HG02852 (cell line): ENCODE measurements at regions not wholly inside any gene's neighbourhood (a gene's known extent, or its start where the extent isn't known, plus 50 kb on each side); places are given as distances from the start of the nearest gene placed in this dataset.

ENCODE experiments used
- ATAC-seq: cut with Tn5 transposase; IDR thresholded peaks from one replicate; pipeline ENCODE4 v1.9.1; 2021; ENCODE audit warnings: mild to moderate bottlenecking, moderate library complexity; ENCODE audit not compliant: unreplicated experiment

DNA sequence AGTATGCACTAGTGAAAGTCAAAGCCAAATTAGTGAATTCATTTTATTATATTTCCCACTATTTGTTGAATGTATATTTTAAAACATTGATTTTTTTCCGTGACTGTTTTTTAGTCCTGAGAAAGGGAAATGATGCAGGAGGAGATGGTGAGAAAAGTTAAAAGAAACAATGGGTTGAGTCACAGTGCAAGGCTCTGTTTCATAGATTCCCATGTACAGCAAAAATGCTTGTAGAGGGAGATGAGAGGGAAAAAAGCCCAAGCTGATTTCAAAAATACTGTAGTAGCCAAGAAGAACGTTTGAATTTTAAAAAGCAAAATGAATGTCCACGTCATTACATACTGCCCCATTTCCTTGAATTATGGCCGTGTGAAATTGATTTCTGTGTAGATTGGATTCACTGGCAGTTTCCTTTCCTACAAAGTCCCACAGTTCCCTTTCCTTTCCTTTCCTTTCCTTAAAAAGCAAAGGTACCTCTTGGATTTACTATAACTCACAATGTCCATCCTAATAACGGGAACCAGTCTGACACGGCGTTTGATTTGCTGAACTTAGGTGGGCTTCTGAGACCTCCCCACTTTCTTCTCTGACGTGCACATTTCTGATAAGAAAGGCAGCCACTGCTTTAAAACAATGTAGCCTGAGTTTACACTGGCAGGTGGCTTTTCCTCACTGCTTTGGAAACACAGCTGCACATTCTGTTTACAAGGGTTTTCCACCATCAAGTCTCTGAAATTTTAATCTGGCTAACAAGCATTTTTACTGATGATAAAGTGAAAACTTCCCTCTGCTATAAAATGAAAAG is 63.7 kb downstream of the SPCS3 start:
- no peak for ATAC-seq

DNA sequence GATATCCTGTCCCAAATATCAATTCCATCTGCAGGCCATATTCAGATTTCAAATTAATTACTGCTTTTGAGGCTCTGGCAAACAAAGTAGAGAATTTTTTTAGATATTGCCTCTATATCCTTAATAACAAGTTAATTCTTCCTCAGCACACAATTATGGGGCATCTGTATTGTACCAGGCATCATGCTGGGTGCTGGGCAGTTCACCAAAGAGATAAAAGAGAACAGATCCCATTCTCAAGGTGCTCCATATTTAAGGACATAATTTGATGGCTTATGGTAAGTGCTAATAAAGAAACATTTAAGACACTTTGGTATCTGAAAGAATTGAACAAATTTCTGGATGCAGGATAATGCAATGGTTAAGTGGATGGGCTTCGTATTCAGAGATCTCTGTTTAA is 65.8 kb downstream of the SPCS3 start:
- no peak for ATAC-seq

DNA sequence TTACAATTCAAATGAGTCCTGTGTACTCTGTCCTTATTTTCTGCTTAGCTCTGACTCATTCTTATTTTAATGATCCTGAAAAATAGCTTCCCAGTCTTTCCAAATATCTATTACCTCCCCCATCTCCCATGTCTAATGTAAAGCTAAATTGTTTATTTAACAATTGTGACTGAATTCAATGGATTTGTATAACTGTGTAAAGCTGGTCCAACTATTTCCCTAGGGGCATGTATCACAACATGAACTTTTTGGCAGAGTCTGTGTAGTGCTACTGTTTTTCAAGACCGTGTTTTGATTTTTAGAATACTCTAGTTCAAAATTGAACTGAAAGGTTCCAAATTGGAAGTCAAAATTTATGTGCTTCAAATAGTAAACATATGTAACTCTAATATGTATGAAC is 67.8 kb downstream of the SPCS3 start:
- ATAC-seq, result no peak

DNA sequence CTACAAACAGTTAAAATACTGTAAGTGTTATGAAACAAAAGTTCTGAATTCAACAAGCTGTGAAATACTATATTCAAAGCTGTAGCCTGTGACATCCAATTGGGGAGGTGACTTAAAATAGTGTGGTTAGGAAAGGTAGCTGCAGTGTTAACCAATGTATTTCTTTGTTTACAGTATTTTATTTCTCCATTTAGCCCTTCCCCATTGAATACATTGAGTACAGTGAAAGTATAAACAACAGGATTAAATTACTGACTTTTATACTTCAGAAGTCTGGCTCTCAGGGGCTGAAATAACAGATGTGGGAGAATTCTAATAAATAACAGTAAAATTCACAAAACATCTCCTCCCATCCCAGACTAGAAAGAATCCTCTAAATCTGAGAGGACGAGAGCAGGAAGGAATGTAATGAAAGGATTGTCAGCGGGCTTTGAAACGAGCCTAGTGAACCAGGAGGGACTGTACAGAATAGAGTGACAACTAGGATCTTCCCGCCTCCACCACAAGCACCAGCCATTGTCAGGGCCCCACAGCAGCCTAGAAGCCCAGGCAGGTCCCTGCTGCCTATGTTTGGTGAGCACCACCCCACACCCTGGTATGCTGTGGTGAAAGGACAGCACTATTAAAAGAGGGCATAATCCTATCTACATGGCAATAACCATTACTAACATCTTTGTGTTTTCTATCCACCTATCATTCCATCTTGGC is 73.7 kb downstream of the SPCS3 start:
- ATAC-seq, result no peak

DNA sequence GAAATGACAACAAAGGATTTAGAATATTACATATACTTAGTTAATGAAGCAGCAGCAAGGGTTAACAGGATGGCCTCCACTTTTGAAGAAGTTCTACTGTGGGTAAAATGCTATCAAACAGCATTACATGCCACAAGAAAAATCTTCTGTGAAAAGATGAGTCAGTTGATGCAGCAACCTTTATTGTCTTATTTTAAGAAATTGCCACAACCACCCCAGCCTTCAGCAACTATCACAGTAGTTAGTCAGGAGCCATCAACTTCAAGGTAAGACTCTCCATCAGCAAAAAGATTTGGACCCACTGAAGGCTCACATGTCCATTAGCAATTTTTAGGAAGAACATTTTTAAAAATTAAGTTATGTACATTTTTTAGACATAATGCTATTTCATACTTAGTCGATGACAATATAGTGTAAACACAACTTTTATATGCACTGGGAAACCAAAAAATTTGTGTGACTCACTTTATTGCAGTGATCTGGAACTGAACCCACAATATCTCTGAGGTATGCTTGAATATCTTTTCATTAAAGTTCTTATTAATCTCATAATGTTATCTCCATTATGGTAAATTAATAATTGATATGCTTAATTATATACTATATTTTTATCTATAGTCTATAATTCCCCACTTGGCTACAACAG is 81.2 kb downstream of the SPCS3 start:
- no peak for ATAC-seq

DNA sequence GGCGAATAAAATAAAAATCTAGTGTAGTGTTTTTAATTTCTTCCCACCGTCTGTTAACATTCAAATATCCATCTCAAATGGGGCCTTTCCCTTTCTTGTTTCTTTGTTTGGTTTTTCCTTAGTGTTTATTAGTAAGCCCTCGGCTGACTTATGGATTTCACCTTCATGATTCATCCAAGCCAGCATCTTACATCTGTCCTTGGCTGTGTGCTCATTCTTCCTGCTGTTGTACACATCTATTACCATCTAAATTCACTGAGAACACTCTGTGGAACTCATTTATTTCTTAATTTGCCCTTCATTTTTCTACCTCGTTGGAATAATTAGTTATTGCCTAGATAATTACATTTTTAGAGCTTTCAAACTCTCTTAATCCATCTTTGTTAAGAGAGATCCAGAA is 84.9 kb downstream of the SPCS3 start:
- ATAC-seq, result no peak

DNA sequence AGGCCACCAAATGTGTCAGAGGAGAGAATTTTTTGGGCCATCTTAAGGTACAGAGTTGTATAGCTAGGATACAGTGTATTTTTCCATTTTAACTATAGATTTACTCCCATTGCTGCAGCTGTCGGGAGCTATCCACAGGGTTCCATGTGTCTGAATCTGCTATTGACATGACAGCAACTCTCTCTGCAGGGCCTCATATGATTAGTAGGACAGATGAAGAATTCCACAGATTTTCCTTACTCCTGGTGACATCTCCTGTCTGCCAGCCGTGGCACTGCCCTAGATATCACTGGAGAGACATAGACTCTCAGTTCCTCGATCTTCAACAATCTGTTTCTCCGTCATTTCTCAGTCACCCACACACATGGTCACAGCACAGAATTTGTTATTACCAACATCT is 86.5 kb downstream of the SPCS3 start:
- ATAC-seq, result no peak

DNA sequence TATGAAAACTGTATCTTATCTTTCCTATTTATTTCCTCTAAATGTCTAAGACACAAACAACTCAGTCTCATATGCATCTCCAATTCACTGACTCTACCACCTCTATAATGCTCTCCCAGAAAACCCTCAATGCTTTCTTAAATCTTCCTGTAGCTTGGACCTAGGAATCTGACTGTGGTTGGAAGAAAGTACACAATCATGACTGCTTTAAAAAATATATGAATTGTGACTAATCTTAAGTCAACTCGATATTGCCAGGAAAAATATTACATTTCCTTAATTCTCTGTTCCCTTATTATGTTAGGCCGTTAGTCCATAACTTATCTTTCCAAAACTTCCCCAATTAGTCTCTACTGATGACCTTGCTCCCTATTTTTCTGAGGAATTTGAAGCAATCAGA is 87.0 kb downstream of the SPCS3 start:
- no peak for ATAC-seq

DNA sequence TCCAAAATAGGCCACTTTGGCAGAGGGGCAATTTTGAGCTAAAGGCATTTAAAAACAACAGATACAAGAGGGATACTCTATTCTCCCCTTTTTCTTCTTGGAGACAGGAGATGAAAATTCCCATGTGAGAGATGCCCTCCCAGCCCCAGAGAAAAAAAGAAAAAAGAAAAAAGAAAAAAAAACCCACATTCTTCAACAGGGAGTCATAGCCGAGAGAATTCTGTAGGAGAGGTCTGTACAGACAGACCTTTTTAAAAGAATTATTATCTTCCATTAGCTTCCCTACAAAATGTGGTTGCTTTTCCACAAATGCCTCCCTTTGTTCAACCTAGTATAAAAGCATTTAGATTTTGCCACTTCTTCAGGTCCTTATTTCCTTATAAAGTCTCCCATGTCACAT is 89.9 kb downstream of the SPCS3 start:
- ATAC-seq, result no peak

DNA sequence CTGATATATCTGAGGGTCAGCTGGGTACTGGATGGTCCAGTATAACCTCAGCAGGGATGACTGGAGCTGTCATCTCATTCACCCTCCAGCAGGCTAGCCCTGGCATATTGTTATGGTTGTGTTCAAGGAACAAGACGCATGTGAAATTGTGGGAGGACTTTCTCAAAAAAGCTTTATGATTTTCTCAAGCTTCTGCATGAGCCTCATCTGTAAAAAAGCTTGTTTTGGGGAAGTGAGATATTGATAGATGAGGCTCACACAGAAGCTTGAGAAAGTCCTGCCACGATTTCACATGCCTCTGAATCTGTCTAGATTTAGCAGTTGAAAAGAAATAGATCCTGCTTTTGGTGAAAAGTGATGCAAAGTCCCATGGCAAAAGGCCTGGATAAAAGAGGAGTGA is 93.4 kb downstream of the SPCS3 start:
- ATAC-seq, result peak; percentile 76

DNA sequence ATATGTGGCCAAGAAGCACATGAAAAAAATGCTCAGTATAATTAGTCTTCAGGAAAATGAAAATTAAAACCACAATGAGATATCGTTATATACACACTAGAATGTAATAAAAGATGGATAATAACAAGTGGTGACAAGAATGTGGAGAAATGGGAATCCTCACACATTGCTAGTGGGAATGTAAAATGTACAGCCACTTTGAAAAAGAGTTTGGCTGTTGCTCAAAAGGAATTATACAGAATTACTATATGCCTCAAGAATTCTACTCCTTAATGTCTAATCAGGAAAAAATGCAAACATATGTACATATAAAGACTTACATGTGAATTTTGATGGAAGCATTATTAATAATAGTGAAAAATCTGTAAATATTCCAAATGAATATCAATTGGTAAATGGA is 102.2 kb downstream of the SPCS3 start:
- no peak for ATAC-seq

DNA sequence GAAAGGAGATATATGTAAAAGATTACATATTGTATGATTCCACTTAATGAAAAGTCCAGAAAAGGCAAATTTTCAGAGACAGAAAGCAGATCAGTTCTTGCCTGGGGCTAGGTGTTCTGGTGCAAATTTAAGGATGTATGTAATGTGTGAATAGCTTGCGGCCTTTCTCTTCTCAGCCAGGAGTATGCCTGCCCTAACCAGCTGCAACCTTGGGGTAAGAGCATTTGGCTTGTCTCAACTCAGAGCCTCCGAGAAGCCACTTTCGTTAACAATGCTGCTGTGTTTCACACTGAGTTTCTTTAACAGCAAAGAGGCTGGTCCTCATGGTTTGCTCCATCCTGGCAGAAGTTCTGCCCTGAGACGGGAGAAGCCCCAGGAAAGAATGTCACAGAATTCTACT is 102.7 kb downstream of the SPCS3 start:
- ATAC-seq, result no peak

DNA sequence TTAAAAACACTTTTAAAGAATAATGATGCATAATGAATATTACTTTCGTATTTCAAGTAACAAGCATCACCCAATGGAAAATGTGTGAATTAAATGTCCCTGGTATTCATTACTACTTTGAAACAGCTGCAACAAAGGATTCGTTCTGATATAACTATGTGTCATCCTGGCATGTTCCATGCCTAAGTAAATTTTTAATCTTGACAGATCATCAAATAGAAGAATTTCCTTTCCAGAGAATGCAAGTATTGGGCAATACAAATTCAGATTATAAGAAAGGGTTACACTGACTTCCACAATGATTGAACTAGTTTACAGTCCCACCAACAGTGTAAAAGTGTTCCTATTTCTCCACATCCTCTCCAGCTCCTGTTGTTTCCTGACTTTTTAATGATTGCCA is 105.3 kb downstream of the SPCS3 start:
- no peak for ATAC-seq

DNA sequence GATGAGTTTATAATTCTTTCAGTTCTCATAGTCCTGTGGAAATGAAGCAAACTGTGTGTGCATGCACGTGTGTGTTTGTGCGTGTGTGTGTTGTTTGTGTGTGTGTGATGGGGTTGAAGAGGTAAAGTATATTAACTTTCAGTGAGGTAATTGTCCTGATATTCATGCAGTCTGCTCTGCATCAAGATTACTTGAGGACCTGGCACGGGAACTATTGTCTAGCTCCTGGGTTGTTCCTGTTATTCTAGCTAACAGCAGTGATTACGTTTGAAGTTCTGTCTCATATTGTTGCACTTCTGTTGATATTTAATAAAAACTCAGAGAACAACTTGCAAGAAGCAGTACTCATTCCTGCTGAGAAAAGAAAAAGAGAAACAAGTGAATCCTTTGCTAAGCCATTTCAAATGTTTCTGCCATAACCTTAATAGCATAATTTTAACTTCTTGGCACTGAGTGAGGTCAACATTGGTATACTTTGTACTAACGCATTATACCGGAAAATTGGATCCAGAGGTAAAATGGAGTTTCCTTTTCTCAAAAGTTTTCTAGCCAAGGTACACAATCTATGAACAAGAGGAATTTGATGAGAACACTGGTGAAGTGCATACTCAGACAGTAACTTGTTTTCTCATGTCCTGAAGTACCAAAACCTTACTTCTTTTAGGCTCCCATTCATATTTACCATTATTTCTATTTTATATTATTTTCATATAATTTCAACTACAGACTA is 113.2 kb downstream of the SPCS3 start:
- ATAC-seq, result no peak

DNA sequence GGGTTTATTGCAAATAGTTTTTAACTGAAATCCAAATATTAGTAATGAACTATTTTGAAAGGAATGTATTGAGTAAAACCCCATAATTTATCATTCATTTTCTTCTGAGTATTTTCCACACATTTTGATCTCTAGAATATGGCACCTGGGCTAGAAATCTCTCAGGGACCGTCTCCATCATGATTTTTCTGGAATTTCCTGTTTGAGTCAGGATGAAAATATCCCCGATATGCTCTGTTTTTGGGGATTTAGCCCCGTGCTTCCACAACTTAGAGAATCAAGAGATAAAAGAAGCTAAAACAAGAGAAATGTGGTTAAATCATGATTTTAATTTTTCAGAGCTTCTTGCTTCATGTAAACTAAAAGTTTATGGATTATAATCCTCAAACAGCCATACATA is 114.2 kb downstream of the SPCS3 start:
- ATAC-seq, result no peak

DNA sequence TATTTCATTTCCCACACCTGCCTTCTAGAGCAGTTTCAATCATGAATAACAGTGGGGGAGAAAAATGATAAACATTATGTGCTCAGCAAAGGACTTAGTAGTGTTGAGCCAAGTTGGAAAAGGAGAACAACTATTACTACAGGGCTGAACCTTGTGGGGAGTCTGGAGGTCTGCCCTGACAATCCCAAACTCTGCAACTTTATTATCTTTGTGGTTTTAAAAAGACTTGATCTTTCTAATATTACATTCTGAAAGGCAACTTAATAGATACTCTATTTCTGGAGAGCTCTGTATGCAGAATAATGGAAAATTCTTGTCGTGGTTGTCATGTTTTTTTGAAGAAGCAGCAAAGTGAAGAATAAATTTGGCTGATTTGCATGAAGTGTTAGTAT is 116.1 kb downstream of the SPCS3 start:
- ATAC-seq, result no peak

DNA sequence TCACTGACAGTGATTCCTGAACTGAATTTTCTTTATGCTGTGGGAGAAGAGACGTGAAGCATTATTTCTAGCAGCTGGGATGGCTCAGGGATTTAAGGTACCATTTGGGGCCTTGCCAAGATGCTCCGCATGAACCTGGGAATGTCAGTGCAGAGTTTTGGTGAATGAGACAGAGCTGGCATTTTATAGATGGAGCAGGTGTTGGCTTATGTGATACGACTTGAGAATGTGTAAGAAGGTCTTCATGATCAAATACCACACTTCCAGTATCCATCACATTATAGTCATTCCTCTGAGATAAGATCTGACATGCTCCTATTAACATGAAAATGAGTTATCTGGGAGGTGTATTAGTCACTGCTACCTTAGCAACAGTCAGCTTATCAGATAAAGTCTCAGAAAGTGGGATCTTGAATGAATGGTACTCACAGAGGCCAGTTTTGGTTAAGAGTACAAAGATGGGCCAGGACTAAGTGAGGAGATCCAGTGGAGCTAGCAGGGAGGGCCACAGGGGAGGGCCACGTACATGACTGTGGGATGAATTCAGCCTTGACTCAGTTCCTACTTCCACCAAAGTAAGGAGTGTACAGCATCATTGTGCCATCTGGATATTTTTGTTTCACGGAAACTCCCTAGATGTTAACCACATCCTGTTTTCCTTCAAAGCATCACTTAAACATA is 116.7 kb downstream of the SPCS3 start:
- ATAC-seq, result peak; percentile 61

DNA sequence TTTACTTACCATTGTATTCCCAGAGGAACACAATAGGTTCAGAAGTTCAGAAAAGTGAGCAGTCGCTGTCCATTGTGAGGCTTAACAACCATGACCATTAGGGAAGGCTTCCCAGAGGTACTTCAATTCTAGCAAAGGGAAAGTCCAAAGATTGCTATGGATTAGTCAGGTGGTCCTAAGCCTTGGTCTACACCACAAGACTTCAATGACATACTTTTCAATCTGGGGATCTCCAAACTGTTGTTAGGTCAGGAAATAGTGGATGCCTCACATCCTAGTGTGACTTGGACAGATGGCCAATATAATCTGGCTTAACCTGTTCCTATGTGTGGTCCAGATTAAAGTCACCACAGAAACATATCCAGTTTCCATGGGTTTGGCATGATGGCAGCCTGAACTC is 118.0 kb downstream of the SPCS3 start:
- ATAC-seq, result no peak

DNA sequence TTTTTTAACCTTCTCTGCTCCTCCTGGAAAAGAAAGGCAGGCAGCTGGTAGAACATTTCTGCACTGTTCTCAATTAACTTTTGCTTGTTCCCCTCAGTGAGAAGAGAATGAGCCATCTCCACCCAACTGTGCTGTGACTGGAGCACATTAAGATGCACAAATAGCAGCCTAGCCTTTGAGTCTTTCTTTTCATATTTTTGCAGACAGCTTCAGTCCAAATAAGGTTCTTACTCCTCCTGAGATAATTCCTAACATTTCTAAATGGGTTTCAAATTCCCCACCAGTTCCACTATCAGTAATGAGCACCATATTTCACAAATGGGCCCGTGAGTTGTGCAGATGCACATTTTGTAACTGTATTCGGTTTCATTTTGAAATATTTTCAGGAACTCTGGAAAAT is 118.6 kb downstream of the SPCS3 start:
- ATAC-seq, result no peak

DNA sequence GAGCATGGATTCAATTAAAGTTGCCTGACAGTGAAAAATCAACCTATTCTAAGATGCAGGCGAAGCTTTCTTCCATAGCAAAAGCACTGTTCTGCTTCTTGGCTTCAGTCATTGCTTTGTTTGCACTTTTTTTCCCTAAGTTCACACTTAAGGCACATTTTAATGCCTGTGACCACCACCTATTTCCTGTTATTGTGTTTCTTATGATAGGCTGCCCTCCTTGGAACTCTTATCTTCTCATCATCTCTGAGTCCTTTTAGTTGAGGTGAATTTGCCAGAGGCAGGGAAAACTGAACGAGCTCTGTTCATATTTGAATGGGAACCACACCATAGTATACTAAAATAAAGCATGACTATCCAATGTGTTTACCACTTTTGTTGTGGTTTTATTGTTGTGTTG is 119.8 kb downstream of the SPCS3 start:
- ATAC-seq, result no peak

DNA sequence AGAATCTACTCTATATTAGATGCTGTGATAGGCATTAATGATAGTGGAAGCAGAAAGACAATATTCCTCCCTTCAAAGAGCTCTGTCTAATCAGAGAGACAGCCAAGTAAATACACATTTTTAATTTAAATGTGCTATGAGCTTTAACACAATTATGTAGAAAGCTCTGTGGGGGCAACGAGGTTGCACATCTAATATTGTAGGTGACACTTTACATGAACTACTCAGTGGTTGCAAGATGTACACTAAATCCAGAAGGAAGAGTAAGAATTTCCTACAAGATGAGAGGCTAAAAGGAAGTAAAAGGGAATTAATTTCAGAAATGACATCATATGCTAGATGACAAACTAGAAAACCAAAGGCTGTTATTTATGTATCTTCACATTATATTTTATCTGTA is 120.9 kb downstream of the SPCS3 start:
- no peak for ATAC-seq
